ENCODE measurements at regions not wholly inside any gene's neighbourhood (a gene's known extent, or its start where the extent isn't known, plus 50 kb on each side); places are given as distances from the start of the nearest gene placed in this dataset.

- ATAC-seq: no peak
- no peaks in the 10 kb centered on the region for H3K4me1 ChIP-seq
- no peaks in the 10 kb centered on the region for H3K36me3 ChIP-seq
- DNase-seq: no peak
- H3K9me3 ChIP-seq: no peaks in the 10 kb centered on the region
- no peak overlapping the region for H3K4me3 ChIP-seq
- intact Hi-C loops (cut with DNase I): no loop called here
- no peak overlapping the region for H3K27ac ChIP-seq
- H3K27me3 ChIP-seq: no peaks in the 10 kb centered on the region
- TF ChIP-seq, protein P1, sequence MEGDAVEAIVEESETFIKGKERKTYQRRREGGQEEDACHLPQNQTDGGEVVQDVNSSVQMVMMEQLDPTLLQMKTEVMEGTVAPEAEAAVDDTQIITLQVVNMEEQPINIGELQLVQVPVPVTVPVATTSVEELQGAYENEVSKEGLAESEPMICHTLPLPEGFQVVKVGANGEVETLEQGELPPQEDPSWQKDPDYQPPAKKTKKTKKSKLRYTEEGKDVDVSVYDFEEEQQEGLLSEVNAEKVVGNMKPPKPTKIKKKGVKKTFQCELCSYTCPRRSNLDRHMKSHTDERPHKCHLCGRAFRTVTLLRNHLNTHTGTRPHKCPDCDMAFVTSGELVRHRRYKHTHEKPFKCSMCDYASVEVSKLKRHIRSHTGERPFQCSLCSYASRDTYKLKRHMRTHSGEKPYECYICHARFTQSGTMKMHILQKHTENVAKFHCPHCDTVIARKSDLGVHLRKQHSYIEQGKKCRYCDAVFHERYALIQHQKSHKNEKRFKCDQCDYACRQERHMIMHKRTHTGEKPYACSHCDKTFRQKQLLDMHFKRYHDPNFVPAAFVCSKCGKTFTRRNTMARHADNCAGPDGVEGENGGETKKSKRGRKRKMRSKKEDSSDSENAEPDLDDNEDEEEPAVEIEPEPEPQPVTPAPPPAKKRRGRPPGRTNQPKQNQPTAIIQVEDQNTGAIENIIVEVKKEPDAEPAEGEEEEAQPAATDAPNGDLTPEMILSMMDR (IDR thresholded peaks at IDR 0.05): no peak
These were observed 192.6 kb upstream of the MYT1L start for GRCh38 chr2:2523461-2524347.

DNA sequence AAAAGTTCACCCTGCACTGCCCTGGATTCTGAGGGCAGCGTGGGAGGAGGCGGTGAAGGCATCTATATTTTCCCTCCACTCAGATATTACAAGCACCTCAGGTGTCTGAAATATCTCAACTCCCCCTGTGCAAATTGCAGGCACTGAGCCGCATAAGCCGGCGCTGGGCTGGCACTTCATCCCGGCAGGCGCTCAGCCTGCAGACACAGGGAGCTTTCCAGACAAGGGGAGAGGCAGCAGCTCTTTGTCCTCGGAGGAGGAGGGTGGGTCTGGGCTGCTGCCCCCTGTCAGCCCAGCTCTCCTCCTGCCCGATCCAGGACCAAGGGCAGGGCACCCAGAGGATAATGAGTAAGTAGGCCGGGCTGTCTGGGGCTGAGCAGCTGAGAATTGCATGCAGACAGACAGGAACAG is 189.3 kb upstream of the MYT1L start:
- Histone ChIP-seq H3K9me3 (no peaks in the 10 kb centered on the region), H3K27ac (no peak overlapping the region), H3K36me3 (no peaks in the 10 kb centered on the region), H3K4me1 (no peaks in the 10 kb centered on the region), H3K27me3 (no peaks in the 10 kb centered on the region), H3K4me3 (no peak overlapping the region)
- DNase-seq (no peak), ATAC-seq (no peak)
- intact Hi-C loops (cut with DNase I): no loop called here
- TF ChIP-seq, protein P1 (IDR thresholded peaks at IDR 0.05): no peak

DNA sequence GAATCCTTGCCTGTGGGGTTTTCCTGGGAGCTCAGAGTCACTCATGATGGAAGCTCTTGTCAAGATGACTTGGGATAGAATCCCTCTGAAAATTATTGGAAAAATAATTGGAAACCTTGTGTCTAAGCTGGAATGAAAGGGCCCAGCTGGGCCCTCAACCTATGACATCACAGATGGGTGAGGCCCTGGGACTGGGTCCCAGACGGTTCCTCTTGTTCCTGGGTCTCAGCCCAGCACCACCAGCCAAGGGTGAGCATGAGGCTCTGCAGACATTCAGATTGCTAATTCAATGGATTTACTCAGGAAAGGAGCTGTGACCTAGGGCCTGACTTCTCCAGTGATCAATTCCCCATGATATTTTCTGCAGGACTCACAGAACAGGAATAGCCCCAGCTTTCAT is 188.3 kb upstream of the MYT1L start:
- Histone ChIP-seq H3K9me3 (no peaks in the 10 kb centered on the region), H3K4me3 (no peak overlapping the region), H3K27ac (no peak overlapping the region), H3K27me3 (no peaks in the 10 kb centered on the region), H3K4me1 (no peaks in the 10 kb centered on the region), H3K36me3 (no peaks in the 10 kb centered on the region)
- TF ChIP-seq, protein P1 (IDR thresholded peaks at IDR 0.05): no peak
- intact Hi-C loops (cut with DNase I): no loop called here
- no peak for DNase-seq
- ATAC-seq: no peak

DNA sequence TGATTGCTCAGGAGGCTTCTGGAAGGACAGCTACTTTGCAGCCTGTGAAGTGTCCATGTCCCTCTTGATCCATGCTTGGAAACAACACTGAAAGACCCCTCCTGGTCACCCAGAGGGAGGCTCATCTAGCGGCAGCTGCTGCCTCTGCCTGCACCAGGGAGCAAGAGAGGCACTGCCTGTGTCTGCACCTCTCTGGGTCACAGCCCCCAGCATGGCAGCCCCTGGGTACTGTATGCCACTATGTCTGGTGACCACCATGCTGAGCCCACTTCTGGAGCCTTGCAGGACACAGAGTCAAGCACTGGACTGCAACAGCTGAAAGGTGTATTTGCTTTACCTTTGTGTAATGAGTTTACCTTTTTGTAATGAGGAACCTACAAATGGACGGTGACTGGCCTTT is 186.3 kb upstream of the MYT1L start:
- no peaks in the 10 kb centered on the region for H3K4me1 ChIP-seq
- no peak overlapping the region for H3K4me3 ChIP-seq
- no peak for ATAC-seq
- H3K36me3 ChIP-seq: no peaks in the 10 kb centered on the region
- TF ChIP-seq, protein P1 (IDR thresholded peaks at IDR 0.05): no peak
- no peak overlapping the region for H3K27ac ChIP-seq
- H3K9me3 ChIP-seq: no peaks in the 10 kb centered on the region
- intact Hi-C loops (cut with DNase I): no loop called here
- DNase-seq: no peak
- H3K27me3 ChIP-seq: no peaks in the 10 kb centered on the region

DNA sequence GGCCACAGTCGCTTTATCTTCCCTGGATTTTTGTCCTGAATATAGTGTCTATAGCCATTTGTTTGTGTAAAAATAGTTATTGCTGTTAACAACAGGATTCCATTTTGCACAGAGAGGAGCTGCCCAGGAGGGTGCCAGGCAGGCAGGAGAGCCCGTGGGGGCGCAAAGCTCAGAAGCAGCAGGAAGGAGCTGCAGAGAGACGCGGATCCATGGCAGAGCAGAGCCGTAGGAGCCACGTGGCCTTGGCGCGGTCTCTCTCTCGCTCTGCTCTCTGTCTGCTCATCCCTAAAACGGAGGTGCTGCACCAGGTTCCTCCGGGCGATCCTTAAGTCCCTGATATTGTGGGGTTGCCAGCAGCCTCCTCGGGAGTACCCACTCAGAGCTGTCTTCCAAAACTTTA is 185.3 kb upstream of the MYT1L start:
- Histone ChIP-seq H3K27ac (no peak overlapping the region), H3K27me3 (no peaks in the 10 kb centered on the region), H3K4me3 (no peak overlapping the region), H3K36me3 (no peaks in the 10 kb centered on the region), H3K4me1 (no peaks in the 10 kb centered on the region), H3K9me3 (no peaks in the 10 kb centered on the region)
- DNase-seq (no peak), ATAC-seq (no peak)
- intact Hi-C loops (cut with DNase I): no loop called here
- TF ChIP-seq, protein P1 (IDR thresholded peaks at IDR 0.05): no peak

Measured in upper lobe of right lung (tissue), 1 donor.